DND-41 (cell line): ENCODE measurements at regions not wholly inside any gene's neighbourhood (a gene's known extent, or its start where the extent isn't known, plus 50 kb on each side); places are given as distances from the start of the nearest gene placed in this dataset.

Source experiments
- CTCF ChIP-seq: IDR thresholded peaks from 2 replicates; pipeline ENCODE4 v1.5.1; 2012; ENCODE audit warnings: borderline replicate concordance, low read length, moderate library complexity, mild to moderate bottlenecking; ENCODE audit not compliant: poor library complexity, severe bottlenecking; ENCODE audit errors: extremely low read depth
- EZH2 ChIP-seq: IDR thresholded peaks from 3 replicates; pipeline ENCODE4 v1.6.1; 2012; ENCODE audit warnings: borderline replicate concordance, low read depth, mild to moderate bottlenecking, moderate library complexity, low read length, inconsistent platforms; ENCODE audit not compliant: severe bottlenecking

- TF ChIP-seq CTCF (no peak), EZH2 (no peak)
These were observed 174.1 kb upstream of the MYO16 start for GRCh38 chr13:108455320-108455719.
